NCI-H1694 (cell line): ENCODE measurements at regions not wholly inside any gene's neighbourhood (a gene's known extent, or its start where the extent isn't known, plus 50 kb on each side); places are given as distances from the start of the nearest gene placed in this dataset.

Experiments
- DNase-seq: peaks from one replicate; lab custom pipeline; 2025; lab: John Stamatoyannopoulos, UW

- DNase-seq: no peak
These were observed 163.5 kb upstream of the LINGO1 start for GRCh38 chr15:77796046-77796729.

- DNase-seq: no peak
These were observed 162.7 kb upstream of the LINGO1 start for GRCh38 chr15:77795446-77795845.

GRCh38 chr15:77791941-77792340, 159.2 kb upstream of the LINGO1 start:
- no peak for DNase-seq

GRCh38 chr15:77790481-77790880, 157.8 kb upstream of the LINGO1 start:
- DNase-seq: no peak

DNA sequence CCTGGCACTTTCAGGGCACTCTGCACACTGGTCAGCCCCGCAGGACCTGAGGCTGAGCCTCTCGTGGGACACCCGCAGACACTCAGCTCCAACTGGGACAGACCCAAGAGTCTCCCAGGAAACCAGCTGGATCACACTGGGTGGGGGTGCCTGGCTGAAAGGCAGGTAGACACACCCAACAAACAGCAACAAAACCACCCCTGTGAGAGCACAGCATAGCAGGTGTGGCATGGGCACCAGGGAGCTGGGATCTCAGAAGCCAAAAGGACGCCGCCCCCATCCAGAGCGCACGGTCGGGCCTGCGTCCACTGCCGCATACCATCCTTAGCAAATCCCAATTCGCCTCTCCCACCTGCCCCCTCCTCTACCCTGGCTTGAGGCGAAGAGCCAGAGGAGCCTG, 154.2 kb upstream of the LINGO1 start:
- no peak for DNase-seq

- no peak for DNase-seq
These were observed 153.6 kb upstream of the LINGO1 start for GRCh38 chr15:77786181-77786890.

- DNase-seq: no peak
These were observed 151.9 kb upstream of the LINGO1 start for GRCh38 chr15:77784361-77785292.

DNA sequence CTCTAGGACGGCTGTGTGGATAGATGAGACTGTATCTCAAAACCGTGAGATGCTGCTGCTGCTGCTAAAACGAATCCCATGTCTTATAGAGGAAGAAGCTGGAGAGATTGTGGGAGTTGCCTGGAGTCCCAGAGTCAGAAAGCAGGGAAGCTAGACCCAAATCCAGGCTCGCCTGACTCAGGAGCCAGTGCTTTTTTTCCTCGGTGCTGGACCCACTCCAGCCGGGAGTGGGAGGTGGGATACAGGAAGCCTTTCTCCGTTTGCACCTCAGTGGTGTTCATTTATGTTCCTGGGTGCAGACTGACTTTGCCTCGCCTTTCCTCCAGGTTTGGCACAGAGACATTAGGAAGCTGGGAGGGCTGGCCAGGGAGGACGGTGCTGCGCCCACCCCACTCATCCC, 150.9 kb upstream of the LINGO1 start:
- no peak for DNase-seq

DNA sequence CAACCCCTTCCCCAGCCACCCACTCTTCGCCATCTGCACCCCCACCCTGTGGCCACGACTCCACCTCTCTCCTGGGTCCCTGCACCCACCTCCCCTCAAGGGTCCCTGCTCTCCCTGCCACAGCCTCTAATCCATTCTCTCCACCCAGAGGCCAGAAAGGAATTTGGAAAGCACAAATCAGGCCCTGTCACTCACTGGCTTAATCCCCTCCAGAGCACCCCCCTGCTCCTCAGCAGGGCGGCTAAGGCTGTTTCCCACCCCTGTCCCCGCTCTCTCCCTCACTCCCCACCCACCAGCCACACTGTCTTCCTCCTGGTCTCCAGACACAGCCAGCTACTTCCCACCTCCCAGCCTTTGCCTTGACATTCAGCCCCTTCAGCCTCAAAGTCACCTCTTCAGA, 150.0 kb upstream of the LINGO1 start:
- DNase-seq: no peak

GRCh38 chr15:77781946-77782240, 149.2 kb upstream of the LINGO1 start:
- no peak for DNase-seq

GRCh38 chr15:77781151-77781945, 148.6 kb upstream of the LINGO1 start:
- DNase-seq: no peak

DNA sequence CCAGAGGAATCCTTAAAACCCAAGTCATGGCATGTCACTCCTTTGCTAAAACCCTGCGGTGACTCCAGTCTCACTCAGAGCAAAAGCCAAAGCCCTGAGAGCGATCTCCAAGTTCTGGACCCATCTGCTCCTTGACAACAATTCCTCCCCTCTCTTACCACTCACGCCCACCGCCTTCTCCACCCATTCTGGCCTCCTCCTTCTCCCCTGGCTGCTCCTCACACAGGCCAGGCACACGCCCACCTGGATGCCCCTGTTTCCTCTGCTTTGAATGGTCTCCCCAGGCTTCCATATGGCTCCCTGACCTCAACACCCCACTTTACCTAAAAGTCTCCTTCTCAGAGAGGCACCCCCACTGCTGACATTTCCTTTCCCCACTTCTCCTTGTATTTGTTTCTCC, 146.1 kb upstream of the LINGO1 start:
- no peak for DNase-seq

GRCh38 chr15:77775837-77776236, 143.1 kb upstream of the LINGO1 start:
- no peak for DNase-seq

DNA sequence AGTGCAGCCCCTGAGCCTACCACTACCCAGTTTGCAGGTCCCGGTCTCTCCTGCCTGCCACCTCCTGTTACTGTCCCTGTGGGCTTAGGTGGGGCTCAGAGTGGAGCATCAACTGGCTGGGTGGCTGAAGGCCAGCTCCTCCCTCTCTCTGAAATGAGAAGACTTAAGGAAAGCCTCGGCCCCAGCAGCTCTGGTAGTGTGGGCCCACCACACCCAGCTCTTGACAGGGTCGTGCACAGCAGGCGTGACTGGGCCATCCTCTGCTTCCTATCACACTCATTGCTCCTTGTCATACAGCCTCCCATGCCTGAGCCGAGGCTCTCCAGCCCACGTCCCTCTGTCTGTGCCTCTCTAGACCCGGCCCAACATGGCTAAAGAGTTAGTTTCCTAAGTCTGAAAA, 142.7 kb upstream of the LINGO1 start:
- no peak for DNase-seq

GRCh38 chr15:77774350-77774749, 141.6 kb upstream of the LINGO1 start:
- DNase-seq: no peak

- no peak for DNase-seq
These were observed 141.2 kb upstream of the LINGO1 start for GRCh38 chr15:77773903-77774302.

DNA sequence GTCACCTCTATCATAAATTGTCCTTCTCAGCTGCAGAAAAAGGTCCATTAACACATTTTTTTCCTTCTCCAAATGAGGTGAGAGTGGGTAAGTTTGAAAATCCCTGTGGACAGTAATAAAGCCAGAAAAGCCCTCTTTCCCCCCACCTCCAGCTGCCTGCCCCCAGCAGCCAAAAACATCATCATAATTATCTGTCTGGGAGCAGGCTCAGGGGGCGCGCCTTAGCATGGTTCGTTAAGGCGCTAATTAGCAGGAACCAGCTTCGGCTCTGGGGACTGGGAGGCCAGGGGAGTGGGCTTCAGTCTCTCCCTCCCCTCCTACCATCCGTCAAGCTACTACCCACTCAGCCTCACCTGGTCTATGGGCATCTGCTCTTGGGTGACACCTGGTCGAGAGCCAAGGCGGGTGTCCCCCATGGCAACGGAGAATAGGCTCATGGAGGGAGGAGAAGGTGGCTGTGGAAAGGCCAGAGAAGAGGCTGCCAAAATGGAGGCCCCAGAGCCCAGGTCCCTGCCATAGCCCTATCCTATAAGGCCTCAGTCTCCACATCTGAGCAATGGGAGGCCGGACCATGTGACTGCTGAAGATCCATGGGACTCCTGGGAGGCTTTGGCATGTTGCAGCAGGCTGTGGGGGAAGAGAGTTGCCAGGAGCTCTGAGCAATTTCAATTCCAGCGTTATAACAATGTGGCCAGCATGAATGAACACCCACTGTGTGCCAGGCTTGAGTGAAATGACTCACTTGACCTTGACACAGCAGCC, 140.1 kb upstream of the LINGO1 start:
- no peak for DNase-seq

DNA sequence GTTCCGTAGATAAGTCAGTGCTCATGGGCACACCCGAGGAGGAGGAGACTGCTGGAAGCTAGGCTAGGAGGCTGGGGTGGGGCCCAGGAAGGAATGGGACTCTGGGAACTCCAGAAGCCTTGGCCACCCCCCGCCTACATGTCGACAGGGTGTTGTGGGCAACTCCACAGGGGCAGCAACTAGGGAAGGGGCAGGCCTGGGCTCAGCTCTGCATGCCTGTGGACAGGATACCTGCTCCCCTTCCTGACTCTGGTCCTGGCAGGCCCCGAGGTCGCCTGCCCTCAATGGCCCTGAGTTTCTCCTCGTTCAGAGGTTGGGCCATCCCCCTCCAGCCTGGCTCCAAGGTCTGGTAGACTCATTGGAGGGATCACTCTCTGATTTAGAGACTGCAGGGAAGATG, 138.9 kb upstream of the LINGO1 start:
- DNase-seq: no peak

- no peak for DNase-seq
These were observed 137.0 kb upstream of the LINGO1 start for GRCh38 chr15:77769700-77770099.

GRCh38 chr15:77768521-77769078, 135.9 kb upstream of the LINGO1 start:
- no peak for DNase-seq

DNA sequence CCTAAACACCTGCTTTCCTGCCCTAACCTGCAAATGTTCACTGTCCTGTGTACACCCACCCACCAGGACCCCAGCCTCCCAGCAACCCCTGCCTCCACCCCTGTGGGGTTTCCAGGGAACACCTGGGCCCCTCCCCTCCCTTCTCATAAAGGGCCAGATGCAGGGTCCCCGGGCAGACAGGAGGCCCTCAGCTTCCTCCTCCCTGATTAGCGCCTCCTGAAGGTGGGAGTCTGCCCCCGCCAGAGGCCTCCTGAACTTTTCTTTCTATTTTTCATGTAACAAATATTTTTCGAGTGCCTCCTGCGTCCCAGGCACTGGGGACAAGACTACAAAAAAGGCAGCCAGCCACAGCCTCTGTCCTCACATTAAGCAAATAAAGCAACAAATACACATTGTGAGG, 135.4 kb upstream of the LINGO1 start:
- no peak for DNase-seq
